GM19023 (cell line): ENCODE measurements at regions not wholly inside any gene's neighbourhood (a gene's known extent, or its start where the extent isn't known, plus 50 kb on each side); places are given as distances from the start of the nearest gene placed in this dataset.
A peak's percentile ranks its signal among the peaks of the same experiment; 100 is the strongest.
"Not testable (repeated sequence)": the region's sequence is repeated elsewhere in the genome, so short reads cannot be mapped to it uniquely, and the experiment has no call there.

Experiments
- ATAC-seq: cut with Tn5 transposase; IDR thresholded peaks from one replicate; pipeline ENCODE4 v1.9.1; 2021; ENCODE audit warnings: mild to moderate bottlenecking, moderate library complexity; ENCODE audit not compliant: unreplicated experiment

DNA sequence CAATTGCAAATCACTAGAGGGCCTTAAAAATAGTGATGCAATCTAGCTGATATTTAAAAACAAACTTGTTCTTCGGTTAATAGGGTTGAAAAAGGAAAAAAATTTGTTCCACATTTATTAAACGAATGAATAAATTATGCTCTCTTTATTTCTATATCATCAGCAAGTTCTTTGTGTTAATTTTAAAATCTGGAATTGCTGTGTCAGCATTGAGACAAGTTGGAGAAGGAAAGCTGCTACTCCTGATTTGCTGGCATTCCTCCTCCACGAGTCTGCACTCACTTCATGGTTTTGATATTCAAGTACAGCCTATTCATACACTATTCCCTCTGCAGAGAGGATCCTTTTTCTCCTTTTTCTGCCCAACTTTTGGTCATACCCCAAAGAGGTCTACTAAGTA is 117.6 kb downstream of the MRPL39 start:
- no peak for ATAC-seq

DNA sequence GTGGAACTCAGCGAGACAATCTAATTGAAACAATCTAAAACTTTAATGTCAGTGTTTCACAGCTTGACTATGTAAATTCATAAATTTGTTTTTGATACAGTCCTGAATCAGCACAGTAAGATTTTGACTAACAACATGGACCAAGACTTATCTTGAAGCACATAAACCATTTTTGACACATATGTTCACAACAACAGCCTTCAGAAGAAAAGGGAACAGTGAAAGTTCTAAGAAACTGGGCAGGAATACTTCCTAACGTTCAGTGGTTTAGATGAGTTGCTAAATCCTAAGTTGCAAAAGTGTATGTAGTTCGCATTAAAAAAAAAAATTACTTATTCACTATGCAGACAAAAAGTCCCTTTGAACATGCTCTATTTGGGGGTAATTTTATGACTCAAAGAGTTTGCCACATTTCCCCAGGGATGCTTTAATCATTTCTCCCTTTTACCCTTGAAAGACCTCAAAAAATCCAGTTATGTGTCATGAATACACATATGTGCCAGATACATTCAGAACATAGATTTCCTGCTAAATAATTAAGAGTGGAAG is 120.2 kb downstream of the MRPL39 start:
- peak; percentile 59 for ATAC-seq

DNA sequence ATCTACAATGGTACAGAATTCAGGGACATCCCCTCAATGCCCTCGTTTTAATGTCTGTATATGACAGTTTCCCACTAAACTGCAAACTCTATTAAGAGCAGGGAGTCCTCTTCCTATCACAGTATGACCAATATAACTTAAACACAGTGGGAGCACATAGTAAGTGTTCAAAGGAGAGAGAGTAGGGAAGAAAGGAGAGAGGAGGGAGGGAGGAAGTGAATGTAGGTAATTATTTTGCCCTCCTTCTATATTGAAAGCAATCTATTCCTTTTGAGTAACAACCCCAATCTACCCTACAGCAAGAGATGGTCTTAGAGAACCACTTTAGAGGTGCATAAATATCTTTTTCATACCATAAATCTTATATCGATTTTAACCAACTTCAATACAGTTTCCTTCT is 121.4 kb downstream of the MRPL39 start:
- ATAC-seq = no peak

DNA sequence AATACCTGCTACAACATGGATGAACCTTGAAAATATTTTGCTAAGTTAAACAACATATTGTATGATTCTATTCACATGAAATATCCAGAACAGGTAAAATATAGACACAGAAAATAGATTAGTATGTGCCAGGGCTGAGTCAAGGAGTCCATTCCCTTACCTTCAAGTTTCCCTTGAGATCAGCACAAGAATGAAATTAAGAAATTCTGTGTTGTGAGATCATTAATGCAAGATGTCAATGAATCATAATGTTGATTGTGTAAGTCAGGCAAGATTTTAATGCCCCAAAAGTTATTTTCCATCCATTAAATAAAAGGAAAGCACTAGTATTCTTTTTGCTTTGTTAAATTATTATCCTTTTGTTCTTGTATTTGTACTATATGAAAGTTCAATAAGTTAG is 139.4 kb downstream of the MRPL39 start:
- ATAC-seq = no peak

DNA sequence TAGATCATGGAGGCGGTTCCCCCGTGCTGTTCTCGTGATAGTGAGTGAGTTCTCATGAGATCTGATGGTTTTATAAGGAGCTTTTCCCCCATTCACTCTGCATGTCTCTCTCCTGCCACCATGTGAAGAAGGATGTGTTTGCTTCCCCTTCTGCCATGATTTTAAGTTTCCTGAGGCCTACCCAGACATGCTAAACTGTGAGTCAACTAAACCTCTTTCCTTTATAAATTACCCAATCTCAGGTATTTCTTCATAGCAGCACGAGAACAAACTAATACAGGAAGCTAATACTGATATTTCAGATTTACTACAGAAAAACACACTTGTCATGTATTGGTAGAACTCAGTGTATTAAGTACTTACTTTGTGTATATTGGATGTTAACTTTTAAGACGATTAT is 140.2 kb downstream of the MRPL39 start:
- ATAC-seq = not testable (repeated sequence)

DNA sequence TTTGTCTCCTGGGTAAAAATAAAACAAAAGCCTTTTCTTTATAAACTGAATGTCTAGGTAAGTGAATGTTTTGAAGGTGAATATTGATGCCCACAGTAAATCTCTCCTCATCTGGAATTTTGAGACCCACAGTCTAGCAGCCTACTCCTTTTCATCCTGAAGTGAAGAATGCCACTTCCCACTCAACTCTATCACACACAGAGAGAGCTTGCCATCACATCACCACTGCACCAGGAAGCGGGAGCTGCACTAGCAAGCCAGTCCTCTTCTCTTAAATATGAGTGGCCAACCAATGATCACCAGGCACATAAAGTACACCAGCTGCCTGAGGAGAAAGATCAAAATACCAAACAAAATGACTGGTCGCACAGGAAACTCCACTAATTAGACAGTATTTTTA is 140.8 kb downstream of the MRPL39 start:
- no peak for ATAC-seq

DNA sequence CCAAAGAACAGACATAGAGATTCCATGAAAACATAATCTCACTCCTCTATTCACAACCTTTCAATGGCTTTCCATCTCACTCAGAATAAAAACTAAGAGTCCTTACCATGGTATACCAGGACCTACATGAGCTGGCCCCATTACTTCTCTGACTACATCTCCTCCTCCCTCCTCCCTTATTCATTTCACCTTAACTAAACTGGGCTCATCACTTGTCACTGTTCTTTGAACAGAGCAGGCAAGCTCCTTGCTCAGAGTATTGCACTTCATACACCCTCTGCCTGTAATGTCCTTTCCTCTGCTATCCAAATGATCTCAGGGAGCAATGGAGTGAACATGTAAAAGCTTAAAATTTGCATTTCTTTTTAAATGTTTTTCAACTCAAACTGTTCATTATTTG is 142.0 kb downstream of the MRPL39 start:
- no peak for ATAC-seq

DNA sequence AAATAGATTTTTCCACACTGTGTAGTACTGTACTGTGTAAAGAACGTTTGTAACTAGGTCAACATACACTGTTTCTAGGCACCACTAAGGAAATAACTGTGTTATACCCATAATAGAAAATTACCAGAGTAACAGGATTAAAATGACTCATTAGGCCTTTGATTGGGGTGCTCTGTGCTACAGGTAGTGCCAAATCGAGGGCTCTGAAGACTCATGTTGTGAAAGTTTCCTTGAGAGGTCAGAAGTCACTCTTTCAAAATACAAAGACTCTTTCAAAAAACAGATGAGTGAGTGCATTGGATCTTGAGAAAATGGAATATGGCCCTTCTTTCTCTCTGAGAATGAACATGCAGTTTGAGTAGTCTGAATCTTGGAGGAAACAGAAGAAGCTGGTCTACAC is 143.0 kb downstream of the MRPL39 start:
- ATAC-seq = peak; percentile 58

DNA sequence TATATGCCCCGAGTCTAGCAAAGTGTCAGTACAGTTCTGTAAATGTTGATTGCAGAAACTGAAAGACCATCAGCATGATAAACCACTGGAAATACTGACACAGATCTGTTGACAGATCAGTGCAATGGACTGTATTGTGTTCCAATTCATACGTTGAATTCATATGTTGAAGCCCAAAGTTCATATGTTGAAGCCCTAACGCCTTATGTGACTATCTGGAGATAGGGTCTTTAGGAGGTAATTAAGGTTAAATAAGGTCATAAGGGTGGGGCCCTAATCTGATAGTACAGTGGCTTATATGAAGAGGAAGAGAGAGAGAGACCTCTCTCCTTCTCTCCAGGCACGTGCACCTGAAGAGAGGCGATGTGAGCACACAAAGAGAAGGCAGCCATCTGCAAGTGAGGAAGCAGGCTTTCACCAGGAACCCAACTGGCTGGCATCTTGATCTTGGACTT is 144.7 kb downstream of the MRPL39 start:
- peak; percentile 57 for ATAC-seq

DNA sequence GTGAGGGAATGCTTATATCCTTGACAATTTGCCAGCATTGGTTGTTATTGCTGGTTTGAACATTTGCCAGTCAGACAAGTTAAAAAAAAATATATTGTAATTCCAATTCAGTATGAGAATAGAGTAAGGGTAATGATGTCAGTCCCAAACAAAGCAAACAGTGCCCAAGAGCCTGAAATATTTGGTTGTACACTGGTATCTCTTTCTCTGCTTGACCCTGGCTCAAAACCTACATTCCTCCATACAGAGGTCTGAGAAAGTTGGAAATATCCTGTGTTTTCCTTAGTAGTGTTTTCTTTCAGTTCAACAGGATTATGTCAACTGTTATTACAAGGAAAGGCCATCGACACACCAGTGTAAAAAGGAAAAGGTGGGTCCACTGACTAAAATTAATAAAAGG is 145.6 kb downstream of the MRPL39 start:
- no peak for ATAC-seq

DNA sequence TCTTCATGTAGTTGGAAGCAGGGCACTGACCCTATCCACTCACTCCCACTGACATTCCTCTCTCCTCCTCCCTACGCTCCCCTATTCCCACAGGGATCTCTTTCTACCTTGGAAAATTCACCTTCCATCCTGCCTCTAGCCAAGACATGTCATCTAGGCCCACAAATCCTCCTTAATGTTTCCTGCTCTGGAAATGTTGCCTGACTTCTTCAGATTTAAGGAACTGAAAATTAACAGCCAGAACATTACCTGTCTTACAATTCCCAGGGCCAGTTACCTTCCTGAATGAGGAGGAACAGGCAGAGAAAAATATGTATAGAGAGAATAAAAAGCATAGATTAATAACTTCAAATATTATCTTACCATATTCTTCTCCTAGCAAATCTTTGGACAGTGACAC is 147.3 kb downstream of the MRPL39 start:
- ATAC-seq = no peak

DNA sequence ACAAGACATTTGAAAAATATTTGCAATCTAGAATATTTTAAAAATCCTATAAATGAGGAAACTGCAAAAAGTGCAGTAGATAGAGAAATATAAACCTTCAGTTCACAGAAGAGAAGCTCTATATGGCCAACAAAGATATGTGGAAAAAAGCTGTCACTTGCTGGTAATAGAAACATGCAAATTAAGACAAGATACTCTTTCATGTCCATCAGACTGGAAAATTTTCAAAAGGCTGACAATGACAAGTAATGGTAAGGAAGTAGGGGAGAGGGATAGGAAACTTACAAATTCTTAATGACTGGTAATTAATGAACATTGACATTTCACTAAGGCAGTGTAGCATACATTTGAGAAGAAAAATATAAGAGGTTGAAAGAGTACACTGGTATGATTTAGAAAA is 147.9 kb downstream of the MRPL39 start:
- no peak for ATAC-seq

DNA sequence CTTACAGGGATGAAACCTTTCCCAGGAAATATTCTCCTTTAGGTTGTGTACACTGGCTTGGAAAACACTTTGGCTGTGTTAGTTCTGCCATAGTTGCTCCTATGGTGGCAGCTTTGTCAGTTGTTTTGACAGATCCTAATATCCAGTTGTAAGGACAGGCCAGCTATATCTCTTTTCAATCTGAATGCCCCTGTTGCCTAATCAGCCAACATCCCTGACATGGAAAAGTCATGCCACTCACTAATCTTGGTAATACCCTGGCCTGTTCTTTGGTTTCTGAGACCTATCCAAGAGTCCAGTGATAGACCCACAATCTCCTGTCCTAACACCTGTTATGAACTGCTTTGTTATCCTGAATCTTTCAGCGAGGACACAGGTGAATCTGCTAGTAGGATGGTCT is 148.8 kb downstream of the MRPL39 start:
- ATAC-seq = no peak

DNA sequence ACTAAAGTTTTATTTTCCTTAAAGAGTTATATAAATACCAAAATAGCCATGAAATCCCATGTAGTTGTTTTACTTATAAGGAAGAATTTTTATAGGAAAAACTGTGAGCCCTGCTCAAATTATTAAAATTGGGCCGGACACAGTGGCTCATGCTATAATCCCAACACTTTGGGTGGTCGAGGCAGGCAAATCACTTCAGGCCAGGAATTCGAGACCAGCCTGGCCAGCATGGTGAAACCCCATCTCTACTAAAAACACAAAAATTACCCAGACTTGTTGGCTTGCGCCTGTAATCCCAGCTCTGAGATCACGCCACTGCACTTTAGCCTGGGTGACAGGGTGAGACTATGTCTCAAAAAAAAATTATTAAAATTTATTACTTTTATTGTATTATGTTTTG is 149.3 kb downstream of the MRPL39 start:
- no peak for ATAC-seq

DNA sequence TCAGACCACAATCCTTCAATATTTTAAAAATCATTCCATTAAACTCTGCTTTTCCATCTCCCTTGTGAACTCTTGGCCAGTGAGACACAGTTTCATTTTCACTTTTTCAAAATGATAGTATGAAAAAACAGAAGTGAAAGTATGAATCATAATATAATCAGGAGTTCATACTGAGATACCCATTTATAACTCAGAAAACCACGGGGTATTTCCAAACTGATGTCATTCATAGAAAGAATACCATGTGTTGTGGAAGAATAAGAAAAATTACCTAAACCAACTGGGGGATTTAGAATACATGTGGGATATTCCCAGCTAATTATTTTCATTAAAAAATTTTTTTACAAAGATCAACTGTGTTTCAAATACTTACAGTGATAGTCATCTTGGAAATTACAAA is 149.9 kb downstream of the MRPL39 start:
- peak; percentile 45 for ATAC-seq

DNA sequence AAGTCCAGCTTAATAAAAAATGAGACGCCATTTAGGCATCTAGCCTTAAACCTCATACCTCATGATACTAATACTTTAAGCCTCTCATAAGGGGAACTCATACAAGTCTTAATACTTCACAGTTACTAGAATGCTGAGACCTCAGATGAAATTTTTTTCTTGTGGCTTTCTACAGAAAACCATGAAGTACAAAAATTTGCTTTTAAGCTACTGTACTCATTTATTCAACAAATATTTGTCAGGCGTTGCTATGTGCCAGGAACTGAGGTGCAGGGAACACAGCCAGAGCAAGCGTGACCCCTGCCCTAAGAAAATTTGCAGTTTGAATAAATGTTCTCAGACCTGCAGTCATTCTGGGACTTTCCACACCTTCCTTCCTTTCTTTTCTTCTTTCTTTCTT is 150.6 kb downstream of the MRPL39 start:
- ATAC-seq = peak; percentile 64

DNA sequence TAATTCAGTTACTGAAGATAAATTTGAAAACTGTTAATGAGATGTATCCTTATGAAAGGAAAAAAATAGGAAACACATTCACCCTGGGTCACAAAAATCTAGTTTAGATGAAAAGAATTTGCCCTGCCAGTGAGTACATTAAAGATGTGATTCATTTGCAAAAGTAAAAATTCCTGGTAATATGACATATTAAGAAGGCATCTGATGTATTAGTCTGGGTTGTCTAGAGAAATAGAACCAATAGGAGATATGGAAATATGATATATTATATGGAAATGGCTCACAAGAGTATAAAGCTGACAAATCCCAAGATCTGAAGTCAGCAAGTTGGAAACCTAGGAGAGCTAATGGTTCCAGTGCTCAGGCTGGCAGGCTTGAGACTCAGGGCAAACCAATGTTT is 153.8 kb downstream of the MRPL39 start:
- ATAC-seq = no peak

DNA sequence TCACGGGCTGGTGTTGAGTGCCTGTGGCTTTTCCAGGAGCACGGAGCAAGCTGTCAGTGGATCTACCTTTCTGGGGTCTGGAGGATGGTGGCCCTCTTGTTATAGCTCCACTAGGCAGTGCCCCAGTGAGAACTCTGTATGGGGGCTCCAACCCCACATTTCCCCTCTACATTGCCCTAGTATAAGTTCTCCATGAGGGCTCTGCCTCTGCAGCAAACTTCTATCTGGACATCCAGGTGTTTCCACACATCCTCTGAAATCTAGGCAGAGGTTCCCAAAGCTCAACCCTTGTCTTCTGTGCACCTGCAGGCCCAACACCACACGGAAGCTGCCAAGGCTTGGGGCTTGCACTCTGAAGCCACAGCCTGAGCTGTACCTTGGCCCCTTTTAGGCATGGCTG is 157.3 kb downstream of the MRPL39 start:
- ATAC-seq = no peak

DNA sequence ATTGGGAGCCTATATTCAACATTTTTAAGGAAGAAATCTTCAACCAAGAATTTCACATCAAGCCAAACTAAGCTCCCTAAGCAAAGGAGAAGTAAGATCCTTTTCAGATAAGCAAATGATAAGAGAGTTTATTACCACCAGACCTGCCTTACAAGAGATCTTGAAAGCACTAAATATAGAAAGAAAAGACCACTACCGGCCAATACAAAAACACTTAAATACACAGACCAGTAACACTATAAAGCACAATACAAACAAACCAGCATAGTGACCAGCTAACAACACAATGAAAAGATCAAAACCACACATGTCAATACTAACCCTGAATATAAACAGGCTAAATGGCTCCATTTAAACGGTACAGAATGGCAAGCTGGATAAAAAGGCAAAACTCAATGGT is 165.4 kb downstream of the MRPL39 start:
- no peak for ATAC-seq

DNA sequence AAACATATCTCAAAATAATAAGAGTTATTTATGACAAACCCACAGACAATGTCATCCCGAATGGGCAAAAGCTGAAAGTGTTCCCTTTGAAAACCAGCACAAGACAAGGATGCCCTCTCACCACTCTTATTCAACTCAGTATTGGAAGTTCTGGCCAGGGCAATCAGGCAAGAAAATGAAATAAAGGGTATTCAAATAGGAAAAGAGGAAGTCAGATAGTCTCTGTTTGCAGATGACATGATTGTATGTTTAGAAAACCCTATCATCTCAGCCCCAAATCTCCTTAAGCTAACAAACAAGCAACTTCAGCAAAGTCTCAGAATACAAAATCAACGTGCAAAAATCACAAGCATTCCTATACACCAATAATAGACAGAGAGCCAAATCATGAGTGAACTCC is 169.8 kb downstream of the MRPL39 start:
- ATAC-seq = not testable (repeated sequence)

DNA sequence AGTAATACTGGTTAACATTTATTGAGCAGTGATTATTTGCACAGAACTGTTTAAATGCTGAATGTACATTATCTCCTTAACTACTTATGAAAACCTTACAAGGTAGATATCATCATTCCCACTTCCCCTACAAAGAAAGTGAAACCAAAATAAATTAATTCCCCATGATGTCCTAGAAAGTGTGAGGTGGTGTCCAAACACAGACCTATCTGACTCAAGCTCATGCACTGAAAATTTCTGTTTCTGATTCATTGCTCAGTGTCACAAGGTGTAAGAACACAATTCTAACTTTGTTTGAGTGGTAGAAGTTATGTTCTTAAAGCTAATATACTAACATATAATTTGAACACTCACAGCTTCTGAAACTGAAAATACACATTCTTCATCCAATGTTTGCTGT is 178.7 kb downstream of the MRPL39 start:
- peak; percentile 47 for ATAC-seq

DNA sequence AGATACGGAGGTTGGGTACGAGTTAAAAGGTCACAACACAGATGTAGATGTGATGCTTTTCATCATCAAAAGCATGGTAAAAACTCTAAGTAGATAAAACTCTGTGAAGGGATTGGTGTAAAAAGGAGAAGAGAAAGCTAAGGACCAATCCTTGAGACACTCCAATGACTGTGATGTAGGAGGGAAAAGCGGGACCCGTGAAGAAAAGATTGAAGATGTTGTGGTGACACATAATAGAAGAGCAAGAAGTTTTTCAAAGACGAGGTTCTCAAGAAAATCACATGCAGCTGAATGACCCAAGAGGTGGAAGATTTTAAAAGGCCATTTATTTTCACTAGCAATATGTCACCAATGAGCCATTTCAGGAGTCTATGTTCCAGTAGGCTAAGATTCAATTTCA is 179.5 kb downstream of the MRPL39 start:
- ATAC-seq = no peak

DNA sequence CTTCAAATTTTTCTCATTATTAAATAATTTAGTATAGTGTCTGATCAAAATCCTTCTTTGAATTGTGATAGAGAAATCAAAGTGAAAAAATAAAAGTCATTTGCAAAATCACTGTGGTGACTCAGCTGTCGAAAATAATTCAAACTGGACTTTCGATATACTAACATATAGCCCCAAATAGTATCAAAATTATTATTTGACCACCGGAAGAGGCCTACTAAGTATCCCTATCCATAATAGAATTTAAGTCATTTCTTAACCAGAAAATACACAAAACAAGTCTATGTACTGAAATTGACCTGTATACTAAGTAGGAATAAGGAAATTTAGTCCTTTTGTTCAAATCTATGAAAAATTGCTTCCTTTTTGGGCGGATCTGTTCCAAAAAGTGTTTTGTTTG is 180.7 kb downstream of the MRPL39 start:
- ATAC-seq = no peak

DNA sequence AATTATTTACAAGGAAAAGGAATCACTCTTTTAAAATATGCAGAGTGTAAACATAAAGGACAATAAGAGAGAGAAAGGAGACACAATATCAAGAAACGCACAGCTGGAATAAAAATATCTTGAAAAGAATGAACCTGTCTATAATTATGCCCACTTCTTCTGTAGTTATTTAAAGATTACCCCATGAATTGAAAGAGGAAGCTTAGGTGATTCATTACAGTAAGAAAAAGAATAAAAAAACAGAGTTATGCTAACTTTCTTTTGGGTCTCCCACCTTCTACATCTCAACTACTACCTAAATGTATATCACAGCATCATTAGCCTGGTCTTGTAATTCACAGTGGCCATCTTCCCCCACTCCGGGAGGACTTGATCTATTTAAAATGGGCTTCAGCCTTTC is 182.1 kb downstream of the MRPL39 start:
- ATAC-seq = no peak
